ENCODE measurements at regions not wholly inside any gene's neighbourhood (a gene's known extent, or its start where the extent isn't known, plus 50 kb on each side); places are given as distances from the start of the nearest gene placed in this dataset.

- TF ChIP-seq POLR2AphosphoS5 (IDR thresholded peaks at IDR 0.05) (no peak), POLR2A (IDR thresholded peaks at IDR 0.05) (no peak), CTCF (IDR thresholded peaks at IDR 0.05) (no peak)
Observed at GRCh38 chr1:166507347-166507746, 331.9 kb upstream of the POGK start.

Measured in transverse colon (tissue), 4 donors.